Activated T-helper 1 cell treated with anti-CD3 and anti-CD28 coated beads, Interleukin-2, amount 50 U/mL, for 16 hours (primary cell): ENCODE measurements at regions not wholly inside any gene's neighbourhood (a gene's known extent, or its start where the extent isn't known, plus 50 kb on each side); places are given as distances from the start of the nearest gene placed in this dataset.
A peak's percentile ranks its signal among the peaks of the same experiment; 100 is the strongest.

Experiments
- DNase-seq, 2 donors: peaks; one replicate each; pipeline ENCODE4 v3.0.0-alpha.2; 2020; ENCODE audit warnings: low read depth in 1 of 2, low spot score in 1 of 2

DNA sequence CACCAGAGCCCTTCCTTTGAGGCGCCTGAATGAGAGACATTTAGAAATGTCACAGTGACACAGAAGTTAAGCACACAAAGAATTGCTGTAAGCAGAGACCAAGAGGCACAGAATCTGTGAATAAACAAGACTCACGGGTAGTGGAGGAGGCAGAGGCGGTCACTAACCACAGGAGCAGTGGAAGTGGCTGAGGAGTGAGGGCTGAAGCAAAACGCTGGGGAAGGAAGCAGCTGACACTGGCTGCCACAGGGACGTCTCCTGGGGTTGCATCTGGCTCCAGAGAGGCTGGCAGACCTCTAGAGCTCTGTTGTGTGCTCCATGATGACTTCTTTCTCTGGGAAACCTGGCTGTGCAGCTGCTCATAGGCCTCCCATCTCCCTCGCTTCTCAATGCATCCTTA lies 65.0 kb upstream of the SLC2A12 start:
- DNase-seq: no peak

DNA sequence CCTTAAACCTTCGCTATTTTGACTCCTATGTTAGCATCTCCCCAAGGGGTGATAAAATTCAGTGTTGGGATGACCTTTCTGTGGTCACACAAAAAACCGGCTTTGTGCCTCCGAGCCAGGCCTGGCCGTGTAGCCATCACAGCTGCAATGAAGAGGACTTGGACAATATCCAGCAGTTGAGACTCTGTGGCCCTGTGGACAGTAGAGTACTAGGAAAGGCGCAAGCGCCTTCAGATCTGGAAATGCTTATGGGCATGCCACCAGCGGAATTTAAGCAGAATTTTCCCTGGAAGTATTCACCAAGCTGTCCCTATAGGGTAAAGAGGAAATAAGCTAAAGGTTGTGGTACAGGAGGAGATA lies 63.3 kb upstream of the SLC2A12 start:
- no peak for DNase-seq

DNA sequence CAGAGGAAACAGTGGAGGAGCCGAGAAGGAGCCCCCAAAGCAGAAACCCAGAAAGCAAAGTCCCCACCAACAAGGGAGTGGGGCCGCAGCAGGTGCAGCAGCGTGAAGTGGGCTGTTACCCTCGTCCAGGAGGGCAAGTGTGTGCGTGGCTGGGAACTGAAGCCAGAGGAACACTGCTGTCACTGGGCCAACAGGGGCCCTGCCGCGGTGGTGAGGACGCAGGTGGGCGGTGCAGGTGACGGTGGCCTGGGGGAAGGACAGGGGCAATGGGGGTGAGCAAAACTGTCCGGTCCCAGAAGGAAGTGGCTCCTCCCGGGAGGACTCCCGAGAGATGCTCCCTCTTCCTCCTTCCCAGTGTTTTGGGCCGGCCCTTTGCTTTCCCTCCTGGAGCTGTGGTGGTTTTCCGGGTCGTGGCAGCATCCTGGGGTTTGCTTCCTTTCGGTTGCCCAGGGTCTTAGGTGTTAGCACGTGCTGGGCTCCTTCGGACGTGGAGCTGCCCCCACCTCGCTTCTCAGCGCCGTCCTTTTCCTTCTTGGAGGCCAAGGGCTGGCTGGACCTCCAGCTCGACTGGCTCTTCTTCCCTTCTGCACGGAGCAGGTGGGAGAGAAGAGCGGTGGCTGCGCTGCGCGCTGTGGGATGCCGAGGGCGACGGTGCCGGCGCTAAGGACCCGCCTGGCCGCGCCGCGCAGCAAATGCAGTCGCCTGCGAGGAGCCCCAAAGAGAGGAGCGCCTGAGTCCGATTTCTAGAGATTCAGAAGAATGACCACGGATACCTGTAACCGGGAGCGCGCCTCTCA lies 62.7 kb upstream of the SLC2A12 start:
- no peak for DNase-seq

DNA sequence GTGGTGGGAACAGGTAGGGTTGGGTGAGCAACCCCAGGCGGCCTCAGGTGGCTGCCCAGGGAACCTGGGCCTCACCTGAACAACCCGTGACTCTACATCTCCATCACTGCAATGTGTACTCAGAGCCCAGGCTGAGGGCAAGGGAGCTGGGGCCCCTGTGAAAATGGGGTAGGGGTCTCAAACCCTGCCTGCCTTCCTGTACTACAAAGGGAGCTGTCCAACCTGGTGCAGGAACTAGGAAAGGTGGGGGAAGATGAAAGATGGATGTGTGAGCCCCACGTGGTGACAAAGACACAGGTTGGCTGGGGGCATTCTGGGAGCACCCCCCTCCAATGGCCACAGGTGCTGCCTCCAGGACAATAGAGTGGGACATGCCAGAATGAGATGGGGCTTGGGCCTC lies 62.1 kb upstream of the SLC2A12 start:
- DNase-seq: no peak

DNA sequence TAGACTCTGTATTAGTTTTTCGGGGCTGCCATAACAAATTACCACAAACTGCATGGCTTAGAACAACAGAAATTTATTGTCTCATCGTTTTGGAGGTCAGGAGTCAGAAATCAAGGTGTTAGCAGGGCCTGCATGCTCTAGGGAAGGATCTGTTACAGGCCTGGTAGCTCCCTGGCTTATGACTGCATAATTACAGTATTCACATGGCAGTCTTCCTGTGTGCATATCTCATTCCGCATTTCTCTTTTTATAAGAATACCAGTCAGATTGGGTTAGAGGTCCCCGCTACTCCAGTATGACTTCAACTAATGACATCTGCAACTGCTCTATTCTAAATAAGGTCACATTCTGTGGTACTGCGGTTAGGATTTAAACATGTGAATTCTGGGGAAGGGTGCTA lies 59.3 kb upstream of the SLC2A12 start:
- no peak for DNase-seq

DNA sequence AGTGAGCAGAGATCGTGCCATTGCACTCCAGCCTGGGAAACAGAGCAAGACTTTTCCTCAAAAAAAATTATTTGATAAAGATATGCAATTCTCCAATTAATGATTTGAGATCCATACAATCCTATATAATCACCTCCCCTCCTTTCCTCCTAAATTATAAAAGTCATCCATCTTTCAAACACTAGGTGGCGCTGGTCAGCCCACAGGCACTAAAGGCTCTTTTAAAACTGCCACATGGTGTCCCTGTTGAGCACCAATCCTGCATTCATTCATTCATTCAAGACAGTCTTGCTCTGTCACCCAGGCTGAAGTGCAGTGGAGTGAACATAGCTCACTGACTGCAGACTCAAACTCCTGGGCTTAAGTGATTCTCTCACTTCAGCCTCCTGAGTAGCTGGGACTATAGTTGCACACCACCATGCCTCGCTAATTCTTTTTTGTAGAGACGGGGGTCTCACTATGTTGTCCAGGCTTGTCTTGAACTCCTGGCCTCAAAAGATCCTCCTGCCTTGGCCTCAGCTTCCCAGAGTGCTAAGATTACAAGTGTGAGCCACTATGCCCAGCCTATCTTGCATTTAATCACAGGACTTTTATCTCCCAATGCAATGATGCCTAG lies 58.7 kb upstream of the SLC2A12 start:
- DNase-seq: peak in 1 of 2 donors; percentile 11

DNA sequence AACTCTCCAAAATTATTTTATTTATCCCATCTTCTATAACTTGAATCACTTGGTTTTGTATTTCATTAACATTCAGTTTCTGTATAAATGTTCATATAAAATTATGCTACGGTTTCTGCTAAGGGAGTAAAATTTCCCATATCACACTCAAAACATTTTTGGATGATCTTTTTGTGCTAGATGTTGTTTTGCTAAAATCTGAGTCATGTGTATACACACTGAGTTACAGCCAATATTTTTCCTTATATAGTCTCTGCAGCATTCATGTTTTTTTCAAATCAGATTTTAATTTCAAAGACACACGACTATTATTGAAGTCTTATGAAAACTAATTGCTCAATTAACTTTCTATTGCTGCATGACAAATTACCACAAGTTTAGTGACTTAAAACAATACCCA lies 54.3 kb upstream of the SLC2A12 start:
- DNase-seq: no peak

DNA sequence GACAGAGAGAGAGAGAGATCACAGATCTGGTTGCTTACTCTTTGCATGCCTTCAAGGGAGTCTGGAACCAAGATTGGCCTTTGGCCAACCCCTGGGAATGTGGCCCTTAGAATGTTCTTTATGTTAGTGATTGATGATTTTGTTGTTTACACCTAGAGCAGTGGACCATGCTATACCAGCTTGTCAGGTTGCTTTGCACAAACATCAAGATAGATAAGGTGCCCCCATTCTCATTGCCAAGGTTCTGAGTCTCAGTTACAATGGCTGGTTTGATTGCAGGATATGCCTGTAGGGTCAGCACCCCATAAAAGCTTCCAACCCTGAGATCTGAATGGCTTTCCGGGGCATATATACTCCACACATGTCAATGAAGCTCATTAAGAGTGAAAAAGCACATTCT lies 53.5 kb upstream of the SLC2A12 start:
- no peak for DNase-seq

DNA sequence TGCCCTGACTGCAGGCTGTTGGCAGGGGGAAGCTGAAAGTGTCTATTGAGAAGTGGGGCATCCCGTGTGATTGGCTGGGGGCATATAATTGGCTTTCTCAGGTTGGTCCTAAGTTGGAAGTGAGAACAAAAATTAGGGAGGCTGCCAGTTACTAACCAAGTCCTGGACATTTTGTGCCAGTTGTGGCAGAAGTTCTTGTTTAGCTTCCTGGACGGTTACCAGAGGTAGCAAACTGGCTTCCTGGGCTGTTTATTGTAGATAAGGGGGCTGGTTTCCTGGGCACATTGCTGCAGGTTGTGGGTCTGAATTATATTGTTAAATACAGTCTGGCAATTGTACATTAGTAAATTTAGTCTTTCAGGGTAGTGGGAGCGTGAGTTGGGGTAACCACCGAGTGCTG lies 50.6 kb upstream of the SLC2A12 start:
- DNase-seq: no peak
